H1 (cell line): ENCODE measurements at regions not wholly inside any gene's neighbourhood (a gene's known extent, or its start where the extent isn't known, plus 50 kb on each side); places are given as distances from the start of the nearest gene placed in this dataset.

Experiments
- CTCF ChIA-PET: fragments of 300-600 bp; sonication (Branson Sonifier 250); formaldehyde crosslinking; loops from one replicate; lab custom pipeline; 2021; ENCODE audit not compliant: partially characterized antibody; lab: Charles Lee
- POLR2A ChIA-PET: fragments of 300-600 bp; sonication (Branson Sonifier 250); formaldehyde crosslinking; loops from one replicate; lab custom pipeline; 2021; ENCODE audit warnings: inconsistent platforms; ENCODE audit not compliant: partially characterized antibody; lab: Charles Lee
- DNase-seq, 2 experiments: peaks; one replicate each; pipeline versions ENCODE4 v3.0.0 to v3.0.0-alpha.2; 2010 to 2022; ENCODE audit warnings: low spot score in 2 of 2, low read depth in 1 of 2, mixed read lengths in 1 of 2
- FAIRE-seq: peaks from 2 replicates; lab custom pipeline; 2011; peaks lifted over from hg19 to GRCh38; lab: Jason Lieb, UNC
- H2AFZ ChIP-seq: 2 replicates; pipeline ENCODE4 v1.8.1; 2012; ENCODE audit warnings: low read length, inconsistent platforms
- H2AK5ac ChIP-seq: 2 replicates; pipeline ENCODE4 v1.6.1; 2013; ENCODE audit warnings: low read depth, low read length
- H2BK120ac ChIP-seq: replicated peaks from 2 replicates; pipeline ENCODE3; 2013; ENCODE audit warnings: low read depth, low read length, inconsistent platforms
- H2BK12ac ChIP-seq: 2 replicates; pipeline ENCODE4 v1.6.1; 2013; ENCODE audit warnings: low read depth, low read length
- H2BK15ac ChIP-seq: 2 replicates; pipeline ENCODE4 v1.6.1; 2013; ENCODE audit warnings: low read length
- H2BK20ac ChIP-seq: 2 replicates; pipeline ENCODE4 v1.6.1; 2013; ENCODE audit warnings: low read length
- H2BK5ac ChIP-seq: 2 replicates; pipeline ENCODE4 v1.6.1; 2013; ENCODE audit warnings: low read depth, low read length
- H3K14ac ChIP-seq: 2 replicates; pipeline ENCODE4 v1.6.1; 2013; ENCODE audit warnings: inconsistent platforms; ENCODE audit not compliant: insufficient read length
- H3K18ac ChIP-seq: 2 replicates; pipeline ENCODE4 v1.6.1; 2013; ENCODE audit warnings: low read length; ENCODE audit errors: extremely low read depth
- H3K23ac ChIP-seq: 2 replicates; pipeline ENCODE4 v1.6.1; 2013; ENCODE audit warnings: inconsistent platforms; ENCODE audit not compliant: insufficient read length
- H3K23me2 ChIP-seq: 2 replicates; pipeline ENCODE4 v1.6.1; 2013; ENCODE audit warnings: low read depth, low read length
- H3K27ac ChIP-seq: 2 replicates; pipeline ENCODE4 v1.6.1; 2011; ENCODE audit warnings: low read depth, low read length, inconsistent platforms
- H3K27me3 ChIP-seq, 4 experiments: replicated peaks in 1 of 4; 1 replicate in 1 of 4; 2 replicates in 3 of 4; pipeline versions ENCODE4 v1.6.1 to v1.8.1; 2011 to 2013; ENCODE audit warnings: low read length in 3 of 4, mild to moderate bottlenecking in 3 of 4, inconsistent platforms in 2 of 4, mixed read lengths in 2 of 4, moderate library complexity in 1 of 4; ENCODE audit not compliant: control insufficient read depth in 3 of 4, insufficient read depth in 3 of 4; ENCODE audit errors: extremely low read depth in 1 of 4
- H3K36me3 ChIP-seq, 4 experiments: 2 replicates each; pipeline versions ENCODE4 v1.6.1 to v1.8.1; 2011 to 2013; ENCODE audit warnings: mild to moderate bottlenecking in 4 of 4, low read length in 3 of 4, moderate library complexity in 2 of 4, control low read depth in 1 of 4, inconsistent platforms in 1 of 4; ENCODE audit not compliant: insufficient read depth in 4 of 4, control insufficient read depth in 2 of 4
- H3K4ac ChIP-seq: replicated peaks from 2 replicates; pipeline ENCODE3; 2013; ENCODE audit warnings: low read length, low read depth, mixed read lengths, inconsistent platforms; ENCODE audit not compliant: insufficient read length
- H3K4me1 ChIP-seq, 4 experiments: replicated peaks in 1 of 4; 1 replicate in 1 of 4; 2 replicates in 3 of 4; pipeline versions ENCODE4 v1.6.1 to v1.8.1; 2011 to 2013; ENCODE audit warnings: low read length in 3 of 4, inconsistent platforms in 2 of 4, mixed read lengths in 1 of 4; ENCODE audit not compliant: insufficient read depth in 4 of 4, control insufficient read depth in 3 of 4
- H3K4me2 ChIP-seq, 2 experiments: 2 replicates each; pipeline versions ENCODE4 v1.6.1 to v1.8.1; 2011 to 2013; ENCODE audit warnings: low read depth in 2 of 2, low read length in 2 of 2, control low read depth in 1 of 2, inconsistent platforms in 1 of 2, mild to moderate bottlenecking in 1 of 2; ENCODE audit not compliant: insufficient read depth in 1 of 2
- H3K4me3 ChIP-seq, 4 experiments: fragments of 200-600, 300-600 bp in 1 of 4; sonication (generic), shearing (Covaris generic), sonication (Bioruptor Twin) in 1 of 4; 2 replicates each; pipeline versions ENCODE4 v1.5.1 to v1.8.1; 2011 to 2016; ENCODE audit warnings: low read length in 4 of 4, low read depth in 3 of 4, control low read depth in 2 of 4, inconsistent platforms in 2 of 4, mild to moderate bottlenecking in 2 of 4, mixed read lengths in 1 of 4, moderate library complexity in 1 of 4; ENCODE audit not compliant: insufficient read depth in 2 of 4; ENCODE audit errors: extremely low read depth in 1 of 4
- H3K56ac ChIP-seq: replicated peaks from 2 replicates; pipeline ENCODE3; 2013; ENCODE audit warnings: low read depth, mild to moderate bottlenecking, mixed read lengths, low read length, inconsistent platforms; ENCODE audit not compliant: insufficient read length
- H3K79me1 ChIP-seq: 2 replicates; pipeline ENCODE4 v1.6.1; 2013; ENCODE audit warnings: low read depth, low read length, control low read depth
- H3K79me2 ChIP-seq, 2 experiments: 2 replicates each; pipeline versions ENCODE4 v1.6.1 to v1.8.1; 2012 to 2013; ENCODE audit warnings: low read length in 2 of 2, mild to moderate bottlenecking in 2 of 2, inconsistent platforms in 1 of 2; ENCODE audit not compliant: insufficient read depth in 2 of 2, control insufficient read depth in 1 of 2
- H3K9ac ChIP-seq, 4 experiments: replicated peaks in 1 of 4; 1 replicate in 1 of 4; 2 replicates in 3 of 4; pipeline versions ENCODE4 v1.6.1 to v1.8.1; 2011 to 2013; ENCODE audit warnings: low read depth in 3 of 4, low read length in 3 of 4, control low read depth in 2 of 4, mild to moderate bottlenecking in 2 of 4, moderate library complexity in 2 of 4, inconsistent platforms in 1 of 4; ENCODE audit errors: extremely low read depth in 1 of 4
- H3K9me3 ChIP-seq, 2 experiments: 2 replicates each; pipeline versions ENCODE4 v1.6.1 to v1.8.1; 2012 to 2013; ENCODE audit warnings: mild to moderate bottlenecking in 2 of 2, moderate library complexity in 2 of 2, control low read depth in 1 of 2, inconsistent platforms in 1 of 2, low read depth in 1 of 2, low read length in 1 of 2, mixed read lengths in 1 of 2; ENCODE audit not compliant: insufficient read depth in 2 of 2
- H4K20me1 ChIP-seq, 2 experiments: replicated peaks in 1 of 2; 2 replicates each; pipeline versions ENCODE3 to v1.8.1; 2011 to 2013; ENCODE audit warnings: inconsistent platforms in 2 of 2, low read length in 2 of 2, mild to moderate bottlenecking in 1 of 2; ENCODE audit not compliant: insufficient read depth in 2 of 2, control insufficient read depth in 1 of 2
- H4K5ac ChIP-seq: 2 replicates; pipeline ENCODE4 v1.6.1; 2013; ENCODE audit warnings: low read length, low read depth, mixed read lengths, inconsistent platforms; ENCODE audit not compliant: insufficient read length
- H4K8ac ChIP-seq: 2 replicates; pipeline ENCODE4 v1.8.0; 2013; ENCODE audit warnings: mild to moderate bottlenecking, moderate library complexity, low read length, inconsistent platforms; ENCODE audit not compliant: insufficient read depth; ENCODE audit errors: extremely low read depth
- H4K91ac ChIP-seq: replicated peaks from 2 replicates; pipeline ENCODE3; 2013; ENCODE audit warnings: low read length, mixed read lengths, inconsistent platforms; ENCODE audit not compliant: insufficient read length
- BACH1 ChIP-seq: IDR thresholded peaks from 2 replicates; pipeline ENCODE4 v1.6.1; 2012; ENCODE audit warnings: low read length, improper control_type of control experiment
- CBX8 ChIP-seq: fragments of 300-800, 300-1000 bp; sonication (generic); IDR thresholded peaks from 2 replicates; pipeline ENCODE4 v1.7.1; 2016; ENCODE audit warnings: low read depth, low read length, borderline replicate concordance
- HDAC2 ChIP-seq, 2 experiments: fragments of 300-600 bp in 1 of 2; sonication (generic) in 1 of 2; IDR thresholded peaks; 2 replicates each; pipeline ENCODE4 v1.6.1; 2011 to 2012; ENCODE audit warnings: low read depth in 2 of 2, low read length in 2 of 2, mild to moderate bottlenecking in 2 of 2, moderate library complexity in 2 of 2, borderline replicate concordance in 1 of 2, inconsistent platforms in 1 of 2
- RBBP5 ChIP-seq: IDR thresholded peaks from 2 replicates; pipeline ENCODE4 v1.7.1; 2012; ENCODE audit warnings: low read depth, mild to moderate bottlenecking, inconsistent platforms, low read length, moderate library complexity, borderline replicate concordance
- RFX5 ChIP-seq: IDR thresholded peaks from 2 replicates; pipeline ENCODE4 v1.6.1; 2011; ENCODE audit warnings: low read depth, low read length, improper control_type of control experiment, borderline replicate concordance
- SP4 ChIP-seq: IDR thresholded peaks from 2 replicates; pipeline ENCODE4 v1.6.1; 2012; ENCODE audit warnings: low read length, inconsistent platforms
- WGBS, 2 experiments: shearing (Covaris generic) in 1 of 2; methylation state at CpG; one replicate each; pipeline versions ENCODE4 v1.1.6 to v1.1.7; 2013 to 2015; ENCODE audit warnings: low lambda C conversion rate in 2 of 2, mixed read lengths in 2 of 2, inconsistent platforms in 1 of 2, low coverage in 1 of 2, missing lambda C conversion rate in 1 of 2; ENCODE audit not compliant: insufficient replicate concordance in 2 of 2, insufficient coverage in 1 of 2, insufficient read length in 1 of 2; ENCODE audit errors: extremely low coverage in 1 of 2, missing lambda C conversion rate in 1 of 2; 5-methylcytosine and 5-hydroxymethylcytosine counted together
- TF ChIP-seq, protein P1 (sequence below): IDR thresholded peaks from 2 replicates; pipeline ENCODE4 v1.6.1; 2012; ENCODE audit warnings: low read length, inconsistent platforms
- TF ChIP-seq, protein P2 (sequence below), 3 experiments: IDR thresholded peaks; 1 replicate in 2 of 3; 2 replicates in 1 of 3; pipeline versions ENCODE4 v1.5.1 to v1.6.1; 2011; ENCODE audit warnings: low read length in 3 of 3, mild to moderate bottlenecking in 3 of 3, inconsistent platforms in 2 of 3, low read depth in 1 of 3, moderate library complexity in 1 of 3; ENCODE audit not compliant: insufficient read depth in 1 of 3; ENCODE audit errors: control extremely low read depth in 1 of 3

DNA sequence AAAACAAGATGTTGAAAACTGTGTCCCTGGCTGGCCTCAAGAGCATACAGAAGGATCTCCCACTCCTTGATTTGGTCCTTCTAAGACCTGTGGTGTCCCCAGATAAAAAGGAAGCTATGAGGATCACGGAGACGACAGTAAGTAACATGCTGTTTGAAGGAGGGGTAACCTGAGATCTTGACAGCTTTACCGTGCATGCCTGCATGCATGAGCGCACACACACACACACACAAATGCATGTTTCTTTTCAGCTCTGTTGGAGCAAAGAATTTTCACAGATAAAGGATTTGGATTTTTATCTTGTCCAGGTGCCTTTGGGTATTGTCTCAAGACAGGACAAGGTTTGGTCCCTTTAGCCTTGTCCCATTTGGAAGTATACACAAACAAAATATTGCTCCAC is 411.6 kb upstream of the CCDC196 start:
- no peak overlapping the region for H2AFZ ChIP-seq
- H3K27me3 ChIP-seq = no peaks in the 10 kb centered on the region
- no peaks in the 10 kb centered on the region for H3K36me3 ChIP-seq
- H3K56ac ChIP-seq = no peak overlapping the region
- TF ChIP-seq, protein P1, sequence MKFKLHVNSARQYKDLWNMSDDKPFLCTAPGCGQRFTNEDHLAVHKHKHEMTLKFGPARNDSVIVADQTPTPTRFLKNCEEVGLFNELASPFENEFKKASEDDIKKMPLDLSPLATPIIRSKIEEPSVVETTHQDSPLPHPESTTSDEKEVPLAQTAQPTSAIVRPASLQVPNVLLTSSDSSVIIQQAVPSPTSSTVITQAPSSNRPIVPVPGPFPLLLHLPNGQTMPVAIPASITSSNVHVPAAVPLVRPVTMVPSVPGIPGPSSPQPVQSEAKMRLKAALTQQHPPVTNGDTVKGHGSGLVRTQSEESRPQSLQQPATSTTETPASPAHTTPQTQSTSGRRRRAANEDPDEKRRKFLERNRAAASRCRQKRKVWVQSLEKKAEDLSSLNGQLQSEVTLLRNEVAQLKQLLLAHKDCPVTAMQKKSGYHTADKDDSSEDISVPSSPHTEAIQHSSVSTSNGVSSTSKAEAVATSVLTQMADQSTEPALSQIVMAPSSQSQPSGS = no peak
- no peak for TF ChIP-seq SP4
- TF ChIP-seq RFX5 = no peak
- no peak for TF ChIP-seq RBBP5
- no peak for TF ChIP-seq BACH1
- TF ChIP-seq HDAC2 (IDR thresholded peaks at IDR 0.05; ENCODE audit: borderline replicate concordance in 1 of 2, low read depth in 2 of 2, low read length in 2 of 2) = no peak
- no peak for TF ChIP-seq CBX8
- TF ChIP-seq, protein P2, sequence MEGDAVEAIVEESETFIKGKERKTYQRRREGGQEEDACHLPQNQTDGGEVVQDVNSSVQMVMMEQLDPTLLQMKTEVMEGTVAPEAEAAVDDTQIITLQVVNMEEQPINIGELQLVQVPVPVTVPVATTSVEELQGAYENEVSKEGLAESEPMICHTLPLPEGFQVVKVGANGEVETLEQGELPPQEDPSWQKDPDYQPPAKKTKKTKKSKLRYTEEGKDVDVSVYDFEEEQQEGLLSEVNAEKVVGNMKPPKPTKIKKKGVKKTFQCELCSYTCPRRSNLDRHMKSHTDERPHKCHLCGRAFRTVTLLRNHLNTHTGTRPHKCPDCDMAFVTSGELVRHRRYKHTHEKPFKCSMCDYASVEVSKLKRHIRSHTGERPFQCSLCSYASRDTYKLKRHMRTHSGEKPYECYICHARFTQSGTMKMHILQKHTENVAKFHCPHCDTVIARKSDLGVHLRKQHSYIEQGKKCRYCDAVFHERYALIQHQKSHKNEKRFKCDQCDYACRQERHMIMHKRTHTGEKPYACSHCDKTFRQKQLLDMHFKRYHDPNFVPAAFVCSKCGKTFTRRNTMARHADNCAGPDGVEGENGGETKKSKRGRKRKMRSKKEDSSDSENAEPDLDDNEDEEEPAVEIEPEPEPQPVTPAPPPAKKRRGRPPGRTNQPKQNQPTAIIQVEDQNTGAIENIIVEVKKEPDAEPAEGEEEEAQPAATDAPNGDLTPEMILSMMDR (IDR thresholded peaks at IDR 0.05; ENCODE audit: control extremely low read depth in 1 of 3, insufficient read depth in 1 of 3, low read depth in 1 of 3, low read length in 3 of 3) = no peak
- no peak overlapping the region for H2BK120ac ChIP-seq
- no peak overlapping the region for H3K4me3 ChIP-seq
- no peak overlapping the region for H4K8ac ChIP-seq
- no peaks in the 10 kb centered on the region for H3K9me3 ChIP-seq
- WGBS, 2 experiments = 91% methylated on average over 4 of the region's 4 CpGs; no CpG with 5 or more reads in 1 of the 2 experiments
- no peak overlapping the region for H3K27ac ChIP-seq
- no peak overlapping the region for H3K23ac ChIP-seq
- FAIRE-seq (no peak), DNase-seq (no peak)
- ChIA-PET POLR2A (no interaction called here), CTCF (interaction anchor here (0.5 to 1.2 kb wide), 7 partner anchors 34 to 431 kb away, joined by 3 to 5 read pairs (median 3); no protein-coding TSS in a partner anchor)
- H3K79me2 ChIP-seq = no peaks in the 10 kb centered on the region
- H2BK12ac ChIP-seq = no peak overlapping the region
- H2BK20ac ChIP-seq = no peak overlapping the region
- no peak overlapping the region for H3K14ac ChIP-seq
- no peaks in the 10 kb centered on the region for H3K79me1 ChIP-seq
- H2BK15ac ChIP-seq = no peak overlapping the region
- no peak overlapping the region for H4K91ac ChIP-seq
- H3K4ac ChIP-seq = no peak overlapping the region
- no peaks in the 10 kb centered on the region for H3K23me2 ChIP-seq
- H3K18ac ChIP-seq = no peak overlapping the region
- H3K4me2 ChIP-seq = no peak overlapping the region
- no peaks in the 10 kb centered on the region for H4K20me1 ChIP-seq
- no peaks in the 10 kb centered on the region for H3K4me1 ChIP-seq
- H2AK5ac ChIP-seq = no peak overlapping the region
- H2BK5ac ChIP-seq = no peak overlapping the region
- H4K5ac ChIP-seq = no peak overlapping the region
- H3K9ac ChIP-seq = no peak overlapping the region
